Upper lobe of left lung (tissue), 6 donors: ENCODE measurements at regions not wholly inside any gene's neighbourhood (a gene's known extent, or its start where the extent isn't known, plus 50 kb on each side); places are given as distances from the start of the nearest gene placed in this dataset.

Experiments
- ATAC-seq, 2 donors: fragments of 200-7000 bp; cut with Tn5 transposase; one replicate each; pipeline ENCODE4 v1.9.1; 2022; ENCODE audit warnings: mild to moderate bottlenecking in 2 of 2, moderate library complexity in 2 of 2; ENCODE audit not compliant: low FRiP score in 2 of 2
- DNase-seq, 2 donors: peaks; one replicate each; pipeline ENCODE4 v3.0.0-alpha.2; 2019 to 2020
- H3K27ac ChIP-seq, 4 donors: fragments of 200-600 bp; sonication (generic); one replicate each; pipeline ENCODE4 v1.5.1; 2016 to 2019
- H3K27me3 ChIP-seq, 4 donors: fragments of 200-600 bp; sonication (generic); one replicate each; pipeline ENCODE4 v1.5.1; 2017 to 2019
- H3K36me3 ChIP-seq, 4 donors: fragments of 200-600 bp; sonication (generic); one replicate each; pipeline ENCODE4 v1.5.1; 2016 to 2019
- H3K4me1 ChIP-seq, 4 donors: fragments of 200-600 bp; sonication (generic); one replicate each; pipeline ENCODE4 v1.5.1; 2018 to 2019
- H3K4me3 ChIP-seq, 4 donors: fragments of 200-600 bp; sonication (generic); one replicate each; pipeline ENCODE4 v1.5.1; 2017 to 2019; ENCODE audit warnings: mild to moderate bottlenecking in 2 of 4, moderate library complexity in 1 of 4
- H3K9me3 ChIP-seq, 4 donors: fragments of 200-600 bp; sonication (generic); one replicate each; pipeline ENCODE4 v1.5.1; 2018 to 2019
- EP300 ChIP-seq, 4 donors: sonication (generic); formaldehyde crosslinking; IDR thresholded peaks; one replicate each; pipeline ENCODE4 v1.5.1; 2017; ENCODE audit warnings: antibody characterized with exemption in 4 of 4, control low read depth in 2 of 4
- POLR2A ChIP-seq, 4 donors: fragments of 450-650 bp; IDR thresholded peaks; one replicate each; pipeline ENCODE4 v1.5.1; 2016 to 2017; ENCODE audit warnings: antibody characterized with exemption in 4 of 4, mild to moderate bottlenecking in 2 of 4
- POLR2AphosphoS5 ChIP-seq, 2 donors: sonication (generic); formaldehyde crosslinking; IDR thresholded peaks; one replicate each; pipeline ENCODE4 v1.5.1; 2017; ENCODE audit warnings: antibody characterized with exemption in 2 of 2
- WGBS, 2 donors: methylation state at CpG; one replicate each; pipeline ENCODE4 v1.1.5; 2017 to 2018; 5-methylcytosine and 5-hydroxymethylcytosine counted together
- TF ChIP-seq, protein P1 (sequence below), 6 experiments: fragments of 450-650 bp in 4 of 6; fragments of 200-600 bp in 2 of 6; sonication (generic) in 2 of 6; IDR thresholded peaks; one replicate each; pipeline ENCODE4 v1.5.1; 2016 to 2019; ENCODE audit warnings: antibody characterized with exemption in 6 of 6
- donor health status: DM: no; HTN: no; CAD: no; lungs with moderate emphysema.
- donor health status: DM: no; HTN: yes; CAD: no; lungs with severe emphysema.

DNA sequence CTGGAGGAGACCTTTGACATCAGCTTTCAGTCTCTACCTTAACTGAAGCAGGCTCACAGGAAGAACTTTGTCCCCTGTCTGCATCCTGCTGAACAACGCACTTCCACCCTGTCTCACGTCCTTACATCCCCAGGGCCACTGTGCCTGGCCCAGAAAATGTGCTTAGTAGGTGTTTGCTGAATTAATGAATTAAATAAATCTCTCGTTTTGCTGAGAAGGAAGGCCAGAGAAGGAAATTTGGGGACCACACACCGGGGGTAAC lies 54.3 kb upstream of the CREB3L1 start:
- ATAC-seq (no peak), DNase-seq (no peak)
- H3K4me3 ChIP-seq, result no peak overlapping the region
- no peaks in the 10 kb centered on the region for H3K4me1 ChIP-seq
- H3K27ac ChIP-seq, result no peak overlapping the region
- no peaks in the 10 kb centered on the region for H3K36me3 ChIP-seq
- no peaks in the 10 kb centered on the region for H3K9me3 ChIP-seq
- 82 to 84% methylated on average over 4 of the region's 4 CpGs for WGBS, 2 donors
- H3K27me3 ChIP-seq, result no peaks in the 10 kb centered on the region
- TF ChIP-seq EP300 (IDR thresholded peaks at IDR 0.05) (no peak), POLR2A (IDR thresholded peaks at IDR 0.05) (no peak), POLR2AphosphoS5 (IDR thresholded peaks at IDR 0.05) (no peak)
- TF ChIP-seq, protein P1, sequence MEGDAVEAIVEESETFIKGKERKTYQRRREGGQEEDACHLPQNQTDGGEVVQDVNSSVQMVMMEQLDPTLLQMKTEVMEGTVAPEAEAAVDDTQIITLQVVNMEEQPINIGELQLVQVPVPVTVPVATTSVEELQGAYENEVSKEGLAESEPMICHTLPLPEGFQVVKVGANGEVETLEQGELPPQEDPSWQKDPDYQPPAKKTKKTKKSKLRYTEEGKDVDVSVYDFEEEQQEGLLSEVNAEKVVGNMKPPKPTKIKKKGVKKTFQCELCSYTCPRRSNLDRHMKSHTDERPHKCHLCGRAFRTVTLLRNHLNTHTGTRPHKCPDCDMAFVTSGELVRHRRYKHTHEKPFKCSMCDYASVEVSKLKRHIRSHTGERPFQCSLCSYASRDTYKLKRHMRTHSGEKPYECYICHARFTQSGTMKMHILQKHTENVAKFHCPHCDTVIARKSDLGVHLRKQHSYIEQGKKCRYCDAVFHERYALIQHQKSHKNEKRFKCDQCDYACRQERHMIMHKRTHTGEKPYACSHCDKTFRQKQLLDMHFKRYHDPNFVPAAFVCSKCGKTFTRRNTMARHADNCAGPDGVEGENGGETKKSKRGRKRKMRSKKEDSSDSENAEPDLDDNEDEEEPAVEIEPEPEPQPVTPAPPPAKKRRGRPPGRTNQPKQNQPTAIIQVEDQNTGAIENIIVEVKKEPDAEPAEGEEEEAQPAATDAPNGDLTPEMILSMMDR (IDR thresholded peaks at IDR 0.05), result no peak

DNA sequence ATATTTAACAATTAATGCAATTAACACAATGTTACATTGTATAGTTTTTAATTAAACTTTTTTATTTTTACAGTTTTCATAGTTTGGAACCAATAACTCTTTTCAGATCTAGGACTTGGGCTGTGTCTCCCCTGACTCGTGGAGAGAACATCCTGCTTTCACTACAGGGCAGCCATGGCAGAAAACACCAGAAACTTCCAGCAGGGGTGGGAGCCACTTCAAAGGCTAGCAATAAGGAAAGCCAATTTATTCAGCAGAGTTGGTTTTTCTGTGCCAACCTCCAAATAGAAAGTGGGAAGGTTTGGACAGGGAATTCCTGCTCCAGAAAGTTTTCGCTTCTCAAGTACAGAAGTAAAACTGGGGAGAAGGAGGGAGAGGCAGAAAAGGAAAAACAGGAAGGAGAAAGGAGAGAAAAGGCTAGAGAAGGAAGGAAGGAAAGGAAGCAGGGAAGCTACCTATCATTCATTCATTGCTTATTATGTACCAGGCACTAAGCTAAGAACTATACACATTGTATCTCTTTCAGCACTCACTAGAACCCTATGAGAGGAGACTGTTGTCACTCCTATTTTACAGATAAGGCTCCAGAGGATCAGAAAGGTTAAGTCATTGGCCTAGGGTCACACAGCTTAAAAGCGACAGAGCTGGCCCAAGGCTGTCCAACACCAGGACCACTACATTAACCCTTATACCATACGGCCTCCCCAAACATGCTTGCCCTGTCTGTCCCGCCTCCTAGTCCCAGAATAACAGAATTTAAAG lies 54.8 kb upstream of the CREB3L1 start:
- TF ChIP-seq EP300 (IDR thresholded peaks at IDR 0.05), result no peak
- no peak for TF ChIP-seq POLR2A (IDR thresholded peaks at IDR 0.05)
- no peak for ATAC-seq
- Histone ChIP-seq H3K4me1 (no peaks in the 10 kb centered on the region), H3K4me3 (no peak overlapping the region), H3K27ac (no peak overlapping the region), H3K27me3 (no peaks in the 10 kb centered on the region), H3K9me3 (no peaks in the 10 kb centered on the region), H3K36me3 (no peaks in the 10 kb centered on the region)
- DNase-seq, result no peak
- WGBS, 2 donors, result 67 to 77% methylated on average over 5 of the region's 5 CpGs

DNA sequence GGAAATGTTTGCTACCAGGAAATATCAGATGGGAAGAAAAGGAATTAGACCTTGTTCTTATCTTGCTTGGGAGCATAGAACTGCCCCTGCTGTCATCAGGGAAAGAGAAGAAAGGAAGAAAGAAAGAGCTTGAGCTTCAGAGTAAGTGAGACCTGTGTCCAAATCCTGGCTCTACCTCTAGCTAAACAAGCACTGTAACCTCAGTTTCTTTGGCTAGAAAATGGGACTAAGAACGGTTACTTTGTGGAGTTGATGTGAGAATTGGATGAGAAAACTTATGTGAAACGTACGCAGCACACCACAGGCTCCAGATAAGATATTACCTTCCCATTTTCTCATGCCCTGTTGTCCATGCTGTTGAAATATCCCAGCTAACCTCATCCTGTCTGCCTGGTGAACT lies 57.1 kb upstream of the CREB3L1 start:
- Histone ChIP-seq H3K27me3 (no peaks in the 10 kb centered on the region), H3K4me1 (no peaks in the 10 kb centered on the region), H3K27ac (no peak overlapping the region), H3K9me3 (no peaks in the 10 kb centered on the region), H3K36me3 (no peaks in the 10 kb centered on the region), H3K4me3 (no peak overlapping the region)
- TF ChIP-seq POLR2AphosphoS5 (IDR thresholded peaks at IDR 0.05) (no peak), EP300 (IDR thresholded peaks at IDR 0.05) (no peak), POLR2A (IDR thresholded peaks at IDR 0.05) (no peak)
- TF ChIP-seq, protein P1 (IDR thresholded peaks at IDR 0.05), result no peak
- 86 to 94% methylated on average over 3 of the region's 3 CpGs for WGBS, 2 donors
- no peak for ATAC-seq
- no peak for DNase-seq

DNA sequence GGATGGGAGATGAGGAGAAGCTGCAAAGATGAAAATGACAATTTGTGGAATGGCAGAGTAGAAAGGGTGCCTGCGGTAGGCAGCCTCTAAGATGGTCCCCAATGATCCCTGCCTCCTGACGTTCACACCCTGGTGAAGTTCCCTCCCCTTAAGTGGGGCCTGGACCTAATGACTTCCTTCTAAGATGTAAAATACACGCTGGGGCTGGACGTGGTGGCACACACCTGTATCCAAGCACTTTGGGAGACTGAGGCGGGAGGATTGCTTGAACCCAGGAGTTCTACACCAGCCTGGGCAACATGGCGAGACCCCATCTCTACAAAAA lies 60.7 kb upstream of the CREB3L1 start:
- ATAC-seq, result no peak

DNA sequence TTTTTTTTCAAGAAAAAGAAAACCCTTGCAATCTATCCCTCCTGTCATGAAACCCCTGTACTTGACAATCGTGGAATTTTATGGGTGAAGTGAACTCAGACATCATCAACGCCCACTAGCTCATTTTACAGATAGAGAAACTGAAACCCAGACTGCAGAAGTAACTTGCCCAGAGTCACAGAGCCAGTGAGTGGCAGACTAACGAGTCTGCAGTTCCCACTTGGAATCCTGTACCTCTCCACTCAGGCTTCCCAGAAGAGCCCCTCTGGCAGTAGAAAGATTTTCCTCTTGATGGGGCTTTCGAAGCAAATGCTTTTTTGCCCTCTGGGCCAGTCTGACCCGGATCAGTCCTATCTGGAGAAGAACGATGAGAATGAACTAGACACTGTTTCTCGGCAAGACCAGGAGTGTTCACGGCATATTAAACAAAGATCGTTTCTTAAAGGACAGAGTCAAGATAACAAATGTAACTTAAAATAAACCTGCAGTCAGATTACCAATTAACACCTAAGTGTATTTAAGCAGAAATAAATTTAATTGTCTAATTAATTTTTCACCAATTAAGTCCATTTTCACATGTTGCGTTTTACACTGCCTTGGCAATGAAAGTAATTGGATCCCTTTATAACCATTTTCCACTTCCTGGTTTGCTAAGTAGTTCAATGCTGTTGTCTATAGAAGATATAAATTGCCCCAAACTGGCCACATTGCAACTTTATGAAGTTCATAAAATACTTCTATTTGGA lies 61.3 kb upstream of the CREB3L1 start:
- H3K36me3 ChIP-seq, result no peaks in the 10 kb centered on the region
- 38 to 49% methylated on average over 10 of the region's 10 CpGs for WGBS, 2 donors
- no peak overlapping the region for H3K27ac ChIP-seq
- peak in 1 of 2 donors; percentile 37 for DNase-seq
- no peaks in the 10 kb centered on the region for H3K4me1 ChIP-seq
- no peak for TF ChIP-seq EP300 (IDR thresholded peaks at IDR 0.05)
- TF ChIP-seq, protein P1 (IDR thresholded peaks at IDR 0.05), result no peak
- TF ChIP-seq POLR2AphosphoS5 (IDR thresholded peaks at IDR 0.05), result no peak
- no peak for TF ChIP-seq POLR2A (IDR thresholded peaks at IDR 0.05)
- no peaks in the 10 kb centered on the region for H3K9me3 ChIP-seq
- peak overlapping the region in 3 of 4 donors; percentile 30 to 45 (median 39) for H3K4me3 ChIP-seq
- no peaks in the 10 kb centered on the region for H3K27me3 ChIP-seq
- peak in 1 of 2 donors; percentile 54 for ATAC-seq

More for the DNA sequence above, 60.7 kb upstream of the CREB3L1 start:
- no peak for TF ChIP-seq POLR2AphosphoS5 (IDR thresholded peaks at IDR 0.05)
- TF ChIP-seq, protein P1 (IDR thresholded peaks at IDR 0.05), result no peak
- no peak for TF ChIP-seq EP300 (IDR thresholded peaks at IDR 0.05)
- TF ChIP-seq POLR2A (IDR thresholded peaks at IDR 0.05), result no peak
- Histone ChIP-seq H3K9me3 (no peaks in the 10 kb centered on the region), H3K36me3 (no peaks in the 10 kb centered on the region), H3K4me3 (peak overlapping the region in 2 of 4 donors; percentile 39 to 45), H3K27ac (no peak overlapping the region), H3K4me1 (no peaks in the 10 kb centered on the region), H3K27me3 (no peaks in the 10 kb centered on the region)
- WGBS, 2 donors, result 87 to 90% methylated on average over 4 to 6 of the region's 6 CpGs
- DNase-seq, result no peak
